MM.1S (cell line): ENCODE measurements at regions not wholly inside any gene's neighbourhood (a gene's known extent, or its start where the extent isn't known, plus 50 kb on each side); places are given as distances from the start of the nearest gene placed in this dataset.

Source experiments
- DNase-seq: peaks from one replicate; pipeline ENCODE4 v3.0.0-alpha.2; 2015
- H2AFZ ChIP-seq: fragments of 300-600 bp; sonication (generic); 2 replicates; pipeline ENCODE4 v1.6.0; 2016; ENCODE audit warnings: antibody characterized with exemption, low read length
- H3F3A ChIP-seq: fragments of 300-600 bp; sonication (generic); 2 replicates; pipeline ENCODE4 v1.6.1; 2016; ENCODE audit warnings: mild to moderate bottlenecking, antibody characterized with exemption, low read length, moderate library complexity, mixed read lengths; ENCODE audit not compliant: insufficient read depth
- H3K27ac ChIP-seq: fragments of 300-600 bp; sonication (generic); 2 replicates; pipeline ENCODE4 v1.5.1; 2016; ENCODE audit warnings: mild to moderate bottlenecking, low read length
- H3K27me3 ChIP-seq: fragments of 300-600 bp; sonication (generic); replicated peaks from 2 replicates; pipeline ENCODE4 v1.6.0; 2016; ENCODE audit warnings: low read length; ENCODE audit not compliant: insufficient read depth
- H3K36me3 ChIP-seq: fragments of 300-600 bp; sonication (generic); replicated peaks from 2 replicates; pipeline ENCODE4 v1.6.1; 2016; ENCODE audit warnings: mild to moderate bottlenecking, low read length, mixed read lengths; ENCODE audit not compliant: insufficient read depth
- H3K4me1 ChIP-seq: fragments of 300-600 bp; sonication (generic); 2 replicates; pipeline ENCODE4 v1.6.1; 2016; ENCODE audit warnings: low read length, mixed read lengths
- H3K4me2 ChIP-seq: fragments of 300-600 bp; sonication (generic); 2 replicates; pipeline ENCODE4 v1.6.0; 2016; ENCODE audit warnings: low read depth, low read length
- H3K4me3 ChIP-seq: fragments of 300-600 bp; sonication (generic); 2 replicates; pipeline ENCODE4 v1.5.1; 2016; ENCODE audit warnings: low read length, mixed read lengths
- H3K79me2 ChIP-seq: fragments of 300-600 bp; sonication (generic); 2 replicates; pipeline ENCODE4 v1.6.1; 2016; ENCODE audit warnings: mixed run types, low read length, mixed read lengths
- H3K9ac ChIP-seq: fragments of 300-600 bp; sonication (generic); 2 replicates; pipeline ENCODE4 v1.6.1; 2016; ENCODE audit warnings: low read length, mixed read lengths
- H3K9me2 ChIP-seq: fragments of 300-600 bp; sonication (generic); replicated peaks from 2 replicates; pipeline ENCODE4 v1.6.1; 2016; ENCODE audit warnings: mild to moderate bottlenecking, low read length, mixed read lengths; ENCODE audit not compliant: insufficient read depth
- H3K9me3 ChIP-seq: fragments of 300-600 bp; sonication (generic); replicated peaks from 2 replicates; pipeline ENCODE4 v1.6.1; 2016; ENCODE audit warnings: mild to moderate bottlenecking, low read length, mixed read lengths; ENCODE audit not compliant: insufficient read depth
- H4K20me1 ChIP-seq: fragments of 300-600 bp; sonication (generic); 2 replicates; pipeline ENCODE4 v1.6.1; 2016; ENCODE audit warnings: mild to moderate bottlenecking, low read length, moderate library complexity, mixed read lengths; ENCODE audit not compliant: insufficient read depth
- EZH2 ChIP-seq: fragments of 300-600 bp; sonication (generic); optimal IDR thresholded peaks from 2 replicates; pipeline ENCODE3; 2017; ENCODE audit warnings: low read depth, mild to moderate bottlenecking, antibody characterized with exemption, low read length, mixed read lengths
- EZH2phosphoT487 ChIP-seq: fragments of 300-600 bp; sonication (generic); IDR thresholded peaks from 2 replicates; pipeline ENCODE4 v1.6.1; 2018; ENCODE audit warnings: antibody characterized with exemption, low read length
- TF ChIP-seq, protein P1 (sequence below): fragments of 300-600 bp; sonication (generic); IDR thresholded peaks from 2 replicates; pipeline ENCODE4 v1.5.1; 2016; ENCODE audit warnings: antibody characterized with exemption, low read length, mixed read lengths

DNA sequence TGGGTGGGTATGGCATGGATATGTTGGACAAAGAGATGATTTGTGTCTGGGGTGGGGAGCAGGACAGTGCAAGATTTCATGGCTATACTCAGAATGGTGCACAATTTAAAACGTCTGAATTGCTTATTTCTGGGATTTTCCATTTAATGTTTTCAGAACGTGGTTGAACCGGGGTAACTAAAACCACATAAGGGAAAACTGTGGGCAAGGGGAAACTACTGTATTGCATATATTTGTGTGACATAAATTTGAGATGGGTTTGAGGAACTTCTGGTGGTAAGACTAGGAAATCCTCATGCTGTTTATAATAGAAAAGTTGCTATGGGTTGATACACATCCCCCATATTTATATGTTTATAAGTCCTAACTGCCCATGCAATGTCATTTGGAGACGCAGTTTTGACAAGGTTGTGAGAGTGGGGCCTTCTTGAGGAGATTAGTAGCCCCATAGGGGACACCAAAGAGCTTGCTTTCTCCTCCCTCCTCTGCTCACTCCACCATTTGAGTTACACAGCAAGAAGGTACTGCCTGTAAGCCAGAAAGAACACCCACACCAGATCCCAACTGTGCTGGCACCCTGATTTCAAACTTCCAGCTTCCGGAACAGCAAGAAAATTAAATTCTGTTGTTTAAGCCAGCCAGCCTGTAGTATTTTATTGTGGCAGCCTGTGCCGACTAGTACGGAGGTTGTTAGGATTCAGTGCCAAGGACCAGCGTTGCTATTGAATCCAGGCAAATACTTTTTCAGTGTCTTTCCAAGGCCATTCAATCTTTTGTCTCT, 2118.9 kb downstream of the MAT2B start:
- Histone ChIP-seq H3K27me3 (no peaks in the 10 kb centered on the region), H3K9me3 (no peaks in the 10 kb centered on the region), H3K79me2 (no peaks in the 10 kb centered on the region), H3K4me1 (no peaks in the 10 kb centered on the region), H2AFZ (no peak overlapping the region), H3K9ac (no peak overlapping the region), H3K4me2 (no peak overlapping the region), H3F3A (no peaks in the 10 kb centered on the region), H3K4me3 (no peak overlapping the region), H3K36me3 (no peaks in the 10 kb centered on the region), H3K27ac (no peak overlapping the region), H3K9me2 (no peaks in the 10 kb centered on the region), H4K20me1 (no peaks in the 10 kb centered on the region)
- no peak for DNase-seq
- TF ChIP-seq EZH2 (no peak), EZH2phosphoT487 (no peak)
- TF ChIP-seq, protein P1, sequence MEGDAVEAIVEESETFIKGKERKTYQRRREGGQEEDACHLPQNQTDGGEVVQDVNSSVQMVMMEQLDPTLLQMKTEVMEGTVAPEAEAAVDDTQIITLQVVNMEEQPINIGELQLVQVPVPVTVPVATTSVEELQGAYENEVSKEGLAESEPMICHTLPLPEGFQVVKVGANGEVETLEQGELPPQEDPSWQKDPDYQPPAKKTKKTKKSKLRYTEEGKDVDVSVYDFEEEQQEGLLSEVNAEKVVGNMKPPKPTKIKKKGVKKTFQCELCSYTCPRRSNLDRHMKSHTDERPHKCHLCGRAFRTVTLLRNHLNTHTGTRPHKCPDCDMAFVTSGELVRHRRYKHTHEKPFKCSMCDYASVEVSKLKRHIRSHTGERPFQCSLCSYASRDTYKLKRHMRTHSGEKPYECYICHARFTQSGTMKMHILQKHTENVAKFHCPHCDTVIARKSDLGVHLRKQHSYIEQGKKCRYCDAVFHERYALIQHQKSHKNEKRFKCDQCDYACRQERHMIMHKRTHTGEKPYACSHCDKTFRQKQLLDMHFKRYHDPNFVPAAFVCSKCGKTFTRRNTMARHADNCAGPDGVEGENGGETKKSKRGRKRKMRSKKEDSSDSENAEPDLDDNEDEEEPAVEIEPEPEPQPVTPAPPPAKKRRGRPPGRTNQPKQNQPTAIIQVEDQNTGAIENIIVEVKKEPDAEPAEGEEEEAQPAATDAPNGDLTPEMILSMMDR: no peak

DNA sequence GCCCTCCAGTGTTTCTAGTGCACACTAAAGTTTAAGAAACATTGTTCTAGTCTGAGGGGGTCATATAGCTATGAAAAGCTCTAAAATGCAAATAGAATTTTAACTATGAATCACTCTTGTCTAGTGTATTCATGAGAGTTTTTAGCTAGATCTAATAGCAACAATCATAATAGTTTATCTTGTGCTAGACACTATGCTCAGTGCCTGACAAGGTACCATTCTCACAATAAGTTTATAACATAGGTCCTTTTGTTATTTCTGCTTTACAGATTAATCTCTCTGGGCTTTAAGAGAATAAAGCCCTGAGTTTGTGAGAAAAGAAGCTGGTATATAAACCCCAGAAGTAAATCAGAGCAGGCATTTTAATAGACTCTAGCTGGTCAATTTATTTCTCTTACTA, 2120.7 kb downstream of the MAT2B start:
- Histone ChIP-seq H3K9ac (no peak overlapping the region), H3K4me1 (no peaks in the 10 kb centered on the region), H3K4me3 (no peak overlapping the region), H2AFZ (no peak overlapping the region), H3K4me2 (no peak overlapping the region), H3K9me3 (no peaks in the 10 kb centered on the region), H3K27me3 (no peaks in the 10 kb centered on the region), H3K79me2 (no peaks in the 10 kb centered on the region), H3K36me3 (no peaks in the 10 kb centered on the region), H3K9me2 (no peaks in the 10 kb centered on the region), H4K20me1 (no peaks in the 10 kb centered on the region), H3F3A (no peaks in the 10 kb centered on the region), H3K27ac (no peak overlapping the region)
- DNase-seq: no peak
- TF ChIP-seq EZH2 (no peak), EZH2phosphoT487 (no peak)
- TF ChIP-seq, protein P1: no peak

DNA sequence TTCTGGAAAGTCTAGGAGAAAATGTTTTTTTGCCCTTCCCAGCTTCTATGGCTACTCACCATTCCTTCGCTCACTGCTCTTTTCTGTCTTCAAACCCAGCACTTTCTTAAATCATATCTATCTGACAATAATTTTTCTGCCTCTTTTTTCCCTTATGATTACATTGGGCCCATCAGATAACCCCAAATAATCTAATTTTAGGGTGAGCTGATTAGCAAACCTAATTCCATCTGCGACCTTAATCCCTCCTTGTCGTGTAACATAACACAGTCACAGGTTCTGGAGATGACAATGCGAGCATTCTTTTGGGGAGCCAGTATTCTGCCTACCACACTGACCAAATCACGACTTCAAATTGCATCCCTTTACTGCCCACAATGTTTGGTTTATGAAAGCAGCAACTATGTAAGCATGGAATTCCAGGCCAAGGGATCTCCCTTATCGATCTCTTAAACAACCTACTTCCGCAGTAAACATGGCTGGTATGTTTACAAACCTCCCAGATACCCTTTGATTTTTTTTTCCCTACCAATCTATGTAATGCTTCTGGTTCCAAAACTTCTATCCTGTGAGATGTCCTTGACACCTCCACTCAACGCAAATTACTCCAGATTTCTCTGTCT, 2122.2 kb downstream of the MAT2B start:
- H3K36me3 ChIP-seq: no peaks in the 10 kb centered on the region
- H3K27me3 ChIP-seq: no peaks in the 10 kb centered on the region
- H3K9me2 ChIP-seq: no peaks in the 10 kb centered on the region
- no peaks in the 10 kb centered on the region for H4K20me1 ChIP-seq
- no peak overlapping the region for H3K4me2 ChIP-seq
- H3K9ac ChIP-seq: no peak overlapping the region
- no peak overlapping the region for H2AFZ ChIP-seq
- H3K4me3 ChIP-seq: no peak overlapping the region
- no peaks in the 10 kb centered on the region for H3K9me3 ChIP-seq
- TF ChIP-seq, protein P1: no peak
- no peak for TF ChIP-seq EZH2phosphoT487
- TF ChIP-seq EZH2: no peak
- DNase-seq: no peak
- no peak overlapping the region for H3K27ac ChIP-seq
- no peaks in the 10 kb centered on the region for H3K4me1 ChIP-seq
- H3F3A ChIP-seq: no peaks in the 10 kb centered on the region
- no peaks in the 10 kb centered on the region for H3K79me2 ChIP-seq
